ENCODE measurements at regions not wholly inside any gene's neighbourhood (a gene's known extent, or its start where the extent isn't known, plus 50 kb on each side); places are given as distances from the start of the nearest gene placed in this dataset.

DNA sequence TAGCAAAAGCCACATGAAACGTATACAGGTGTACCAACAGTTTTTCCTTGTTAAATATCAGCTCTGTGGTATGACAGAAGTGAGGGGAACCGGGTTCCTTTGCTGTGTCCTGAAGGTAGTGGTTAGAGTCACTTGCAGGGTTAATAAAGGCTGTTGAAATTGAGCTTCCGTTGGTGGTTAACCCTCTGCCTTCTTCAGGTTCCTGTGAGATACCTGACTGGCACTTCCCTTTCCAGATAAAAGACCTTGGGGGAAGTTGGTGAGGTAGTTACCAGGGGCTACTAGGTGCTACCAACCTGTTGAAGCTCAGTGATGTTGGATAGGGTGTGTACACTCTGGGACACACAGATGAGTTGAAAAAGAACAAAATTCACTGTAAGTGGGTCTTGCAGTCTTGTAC is 384.1 kb downstream of the GATA3 start:
- Histone ChIP-seq H2AFZ (replicated peaks) (no peak overlapping the region), H4K20me1 (ENCODE audit: low read depth) (no peaks in the 10 kb centered on the region), H3K9me3 (ENCODE audit: low read depth) (no peaks in the 10 kb centered on the region), H3K4me2 (no peak overlapping the region), H3K79me2 (ENCODE audit: low read depth) (no peaks in the 10 kb centered on the region), H3F3A (ENCODE audit: low read depth) (no peaks in the 10 kb centered on the region), H3K27me3 (peaks cover 27% of the 10 kb centered on the region), H3K27ac (no peak overlapping the region), H3K4me1 (no peaks in the 10 kb centered on the region), H3K4me3 (no peak overlapping the region), H3K9ac (no peak overlapping the region), H3K36me3 (no peaks in the 10 kb centered on the region)
- Mint-ChIP-seq H3K27ac (no peak overlapping the region), H3K9me3 (no peaks in the 10 kb centered on the region), H3K4me1 (no peaks in the 10 kb centered on the region), H3K4me3 (no peak overlapping the region), H3K27me3 (ENCODE audit: insufficient read depth, low read depth) (no peaks in the 10 kb centered on the region), H3K36me3 (no peaks in the 10 kb centered on the region)
- no peak for DNase-seq (ENCODE audit: low spot score)
- TF ChIP-seq, protein P1, sequence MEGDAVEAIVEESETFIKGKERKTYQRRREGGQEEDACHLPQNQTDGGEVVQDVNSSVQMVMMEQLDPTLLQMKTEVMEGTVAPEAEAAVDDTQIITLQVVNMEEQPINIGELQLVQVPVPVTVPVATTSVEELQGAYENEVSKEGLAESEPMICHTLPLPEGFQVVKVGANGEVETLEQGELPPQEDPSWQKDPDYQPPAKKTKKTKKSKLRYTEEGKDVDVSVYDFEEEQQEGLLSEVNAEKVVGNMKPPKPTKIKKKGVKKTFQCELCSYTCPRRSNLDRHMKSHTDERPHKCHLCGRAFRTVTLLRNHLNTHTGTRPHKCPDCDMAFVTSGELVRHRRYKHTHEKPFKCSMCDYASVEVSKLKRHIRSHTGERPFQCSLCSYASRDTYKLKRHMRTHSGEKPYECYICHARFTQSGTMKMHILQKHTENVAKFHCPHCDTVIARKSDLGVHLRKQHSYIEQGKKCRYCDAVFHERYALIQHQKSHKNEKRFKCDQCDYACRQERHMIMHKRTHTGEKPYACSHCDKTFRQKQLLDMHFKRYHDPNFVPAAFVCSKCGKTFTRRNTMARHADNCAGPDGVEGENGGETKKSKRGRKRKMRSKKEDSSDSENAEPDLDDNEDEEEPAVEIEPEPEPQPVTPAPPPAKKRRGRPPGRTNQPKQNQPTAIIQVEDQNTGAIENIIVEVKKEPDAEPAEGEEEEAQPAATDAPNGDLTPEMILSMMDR (IDR thresholded peaks at IDR 0.05): no peak
- TF ChIP-seq EZH2 (IDR thresholded peaks at IDR 0.05): no peak
- TF ChIP-seq EZH2phosphoT487 (IDR thresholded peaks at IDR 0.05): no peak

DNA sequence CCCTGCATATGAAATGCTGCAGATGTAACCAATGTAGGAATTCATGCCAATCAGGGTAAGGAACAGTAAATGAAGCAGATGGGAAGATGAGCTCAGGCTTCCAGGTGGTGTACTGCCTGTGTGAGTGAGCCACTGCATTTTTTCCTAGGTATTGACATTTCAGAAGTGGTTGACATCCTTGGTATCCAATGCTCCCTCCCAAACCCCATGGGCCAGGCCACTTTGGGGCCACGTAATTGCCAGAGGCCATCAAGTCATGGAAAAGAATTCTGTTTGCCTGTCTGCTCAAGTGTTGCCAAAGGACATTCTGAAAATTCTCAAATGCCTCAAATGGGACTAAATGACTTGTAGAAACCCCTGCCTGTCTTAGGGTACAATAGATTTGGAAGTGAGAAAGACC is 384.6 kb downstream of the GATA3 start:
- peaks cover 31% of the 10 kb centered on the region for H3K27me3 ChIP-seq
- H3K4me2 ChIP-seq: no peak overlapping the region
- H3K9ac ChIP-seq: no peak overlapping the region
- H3K36me3 ChIP-seq: no peaks in the 10 kb centered on the region
- Mint-ChIP-seq H3K9me3 (no peaks in the 10 kb centered on the region), H3K27ac (no peak overlapping the region), H3K4me3 (no peak overlapping the region), H3K4me1 (no peaks in the 10 kb centered on the region), H3K36me3 (no peaks in the 10 kb centered on the region), H3K27me3 (ENCODE audit: insufficient read depth, low read depth) (no peaks in the 10 kb centered on the region)
- peak; percentile 5 for DNase-seq (ENCODE audit: low spot score)
- no peak overlapping the region for H3K27ac ChIP-seq
- no peak overlapping the region for H2AFZ ChIP-seq (replicated peaks)
- H3K4me1 ChIP-seq: no peaks in the 10 kb centered on the region
- no peaks in the 10 kb centered on the region for H4K20me1 ChIP-seq (ENCODE audit: low read depth)
- no peaks in the 10 kb centered on the region for H3K79me2 ChIP-seq (ENCODE audit: low read depth)
- H3K4me3 ChIP-seq: no peak overlapping the region
- TF ChIP-seq EZH2 (IDR thresholded peaks at IDR 0.05) (no peak), EZH2phosphoT487 (IDR thresholded peaks at IDR 0.05) (no peak)
- TF ChIP-seq, protein P1 (IDR thresholded peaks at IDR 0.05): no peak
- no peaks in the 10 kb centered on the region for H3K9me3 ChIP-seq (ENCODE audit: low read depth)
- H3F3A ChIP-seq (ENCODE audit: low read depth): no peaks in the 10 kb centered on the region

DNA sequence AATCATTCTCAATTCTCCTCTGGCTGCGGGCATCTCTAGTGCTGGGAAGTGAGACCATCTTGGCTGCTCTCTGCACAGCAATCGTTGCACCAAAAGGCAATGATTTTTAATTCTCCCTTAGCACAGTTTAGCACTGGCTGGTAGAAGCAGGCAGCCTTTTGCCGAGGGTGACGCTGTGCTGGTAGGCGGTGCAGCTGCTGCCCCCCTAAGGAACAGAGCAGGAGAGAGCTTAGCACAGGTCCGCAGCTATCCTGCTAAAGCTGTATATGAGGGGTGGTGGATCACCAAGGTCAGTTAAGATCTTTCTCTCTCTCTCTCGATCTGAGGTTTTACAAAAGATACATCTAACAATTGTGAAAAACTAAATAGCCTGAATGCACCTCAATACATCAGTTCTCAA is 390.1 kb downstream of the GATA3 start:
- H3K9ac ChIP-seq: no peak overlapping the region
- no peak for TF ChIP-seq EZH2phosphoT487 (IDR thresholded peaks at IDR 0.05)
- TF ChIP-seq, protein P1 (IDR thresholded peaks at IDR 0.05): peak; percentile 47
- H3K4me2 ChIP-seq: no peak overlapping the region
- DNase-seq (ENCODE audit: low spot score): peak; percentile 65
- Mint-ChIP-seq H3K27ac (no peak overlapping the region), H3K36me3 (no peaks in the 10 kb centered on the region), H3K9me3 (no peaks in the 10 kb centered on the region), H3K4me3 (no peak overlapping the region), H3K4me1 (no peaks in the 10 kb centered on the region), H3K27me3 (ENCODE audit: insufficient read depth, low read depth) (no peaks in the 10 kb centered on the region)
- H3K9me3 ChIP-seq (ENCODE audit: low read depth): no peaks in the 10 kb centered on the region
- no peaks in the 10 kb centered on the region for H3K79me2 ChIP-seq (ENCODE audit: low read depth)
- no peak overlapping the region for H2AFZ ChIP-seq (replicated peaks)
- H3K4me3 ChIP-seq: no peak overlapping the region
- H4K20me1 ChIP-seq (ENCODE audit: low read depth): no peaks in the 10 kb centered on the region
- peaks cover 30% of the 10 kb centered on the region for H3K27me3 ChIP-seq
- no peaks in the 10 kb centered on the region for H3F3A ChIP-seq (ENCODE audit: low read depth)
- no peaks in the 10 kb centered on the region for H3K36me3 ChIP-seq
- no peaks in the 10 kb centered on the region for H3K4me1 ChIP-seq
- no peak overlapping the region for H3K27ac ChIP-seq

DNA sequence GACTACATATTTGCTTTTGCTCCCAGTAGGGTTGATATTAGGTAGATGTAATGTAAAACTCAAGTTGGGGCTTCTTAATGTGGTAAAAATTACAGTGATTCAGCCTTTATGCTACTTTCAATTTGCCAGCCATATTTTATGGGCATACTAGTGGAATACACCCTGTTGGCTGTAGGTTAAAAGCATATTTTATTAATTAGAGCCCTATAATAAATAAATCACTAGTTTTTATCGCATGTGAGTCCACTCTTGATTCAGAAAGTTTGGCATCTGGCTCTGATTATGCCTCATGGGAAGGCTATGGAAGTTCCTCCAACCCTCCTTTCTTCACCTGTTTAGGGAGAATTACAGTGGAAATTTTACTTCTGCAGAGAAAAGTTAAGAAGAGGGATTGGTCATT is 390.9 kb downstream of the GATA3 start:
- no peaks in the 10 kb centered on the region for H3K4me1 ChIP-seq
- no peak for DNase-seq (ENCODE audit: low spot score)
- H3K27ac ChIP-seq: no peak overlapping the region
- H3K79me2 ChIP-seq (ENCODE audit: low read depth): no peaks in the 10 kb centered on the region
- H4K20me1 ChIP-seq (ENCODE audit: low read depth): no peaks in the 10 kb centered on the region
- TF ChIP-seq EZH2phosphoT487 (IDR thresholded peaks at IDR 0.05) (no peak), EZH2 (IDR thresholded peaks at IDR 0.05) (no peak)
- TF ChIP-seq, protein P1 (IDR thresholded peaks at IDR 0.05): no peak
- H3K27ac Mint-ChIP-seq: no peak overlapping the region
- no peak overlapping the region for H3K9ac ChIP-seq
- H3K9me3 ChIP-seq (ENCODE audit: low read depth): no peaks in the 10 kb centered on the region
- no peaks in the 10 kb centered on the region for H3K36me3 Mint-ChIP-seq
- H3K4me2 ChIP-seq: no peak overlapping the region
- peaks cover 28% of the 10 kb centered on the region for H3K27me3 ChIP-seq
- H3K4me3 ChIP-seq: no peak overlapping the region
- no peaks in the 10 kb centered on the region for H3F3A ChIP-seq (ENCODE audit: low read depth)
- H2AFZ ChIP-seq (replicated peaks): no peak overlapping the region
- no peak overlapping the region for H3K4me3 Mint-ChIP-seq
- no peaks in the 10 kb centered on the region for H3K36me3 ChIP-seq
- H3K9me3 Mint-ChIP-seq: no peaks in the 10 kb centered on the region
- no peaks in the 10 kb centered on the region for H3K4me1 Mint-ChIP-seq
- H3K27me3 Mint-ChIP-seq (ENCODE audit: insufficient read depth, low read depth): no peaks in the 10 kb centered on the region

Measured in neural progenitor cell (in vitro differentiated cells).